HT-29 (cell line): ENCODE measurements at regions not wholly inside any gene's neighbourhood (a gene's known extent, or its start where the extent isn't known, plus 50 kb on each side); places are given as distances from the start of the nearest gene placed in this dataset.

ENCODE experiments used
- DNase-seq: peaks from one replicate; pipeline ENCODE4 v3.0.0-alpha.2; 2015; ENCODE audit warnings: low spot score

DNA sequence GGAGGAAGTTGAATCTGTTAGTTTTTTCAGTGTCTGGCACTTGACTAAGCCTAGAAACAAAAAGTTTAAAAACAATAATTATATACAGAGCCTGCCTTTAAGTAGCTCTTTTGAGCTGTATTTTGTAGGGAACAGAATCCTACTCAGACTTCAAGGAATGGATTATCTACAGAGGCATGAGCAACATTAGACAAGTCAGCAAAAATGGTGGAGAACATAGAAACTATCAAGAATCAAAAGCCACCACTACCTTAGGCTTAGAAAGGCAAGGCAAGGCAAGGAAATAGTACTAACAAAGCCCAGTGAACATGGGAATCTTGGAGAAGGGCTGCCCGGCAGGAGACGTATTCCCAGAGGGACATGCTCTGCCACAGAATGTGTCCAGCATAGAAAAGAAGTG lies 353.6 kb upstream of the FAT3 start:
- DNase-seq: no peak

DNA sequence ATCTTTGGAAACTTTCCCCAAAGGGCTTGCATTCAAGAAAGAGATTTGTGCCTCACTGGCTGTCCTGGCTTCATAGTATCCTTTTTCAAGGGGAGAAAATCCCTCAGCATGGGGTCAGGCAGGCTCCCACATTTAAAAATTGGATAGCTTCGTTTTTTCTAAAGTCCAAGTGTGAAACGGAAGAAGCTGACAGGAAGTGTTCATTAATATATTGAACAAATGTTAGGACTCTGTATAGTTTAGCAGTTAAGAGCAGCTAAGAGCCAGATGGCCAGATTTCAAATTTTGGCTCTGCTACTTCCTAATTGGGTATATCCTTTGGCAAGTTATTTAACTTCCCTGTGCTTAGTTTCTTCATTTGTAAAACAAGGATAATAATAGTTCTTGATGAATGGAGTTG lies 354.9 kb upstream of the FAT3 start:
- no peak for DNase-seq

DNA sequence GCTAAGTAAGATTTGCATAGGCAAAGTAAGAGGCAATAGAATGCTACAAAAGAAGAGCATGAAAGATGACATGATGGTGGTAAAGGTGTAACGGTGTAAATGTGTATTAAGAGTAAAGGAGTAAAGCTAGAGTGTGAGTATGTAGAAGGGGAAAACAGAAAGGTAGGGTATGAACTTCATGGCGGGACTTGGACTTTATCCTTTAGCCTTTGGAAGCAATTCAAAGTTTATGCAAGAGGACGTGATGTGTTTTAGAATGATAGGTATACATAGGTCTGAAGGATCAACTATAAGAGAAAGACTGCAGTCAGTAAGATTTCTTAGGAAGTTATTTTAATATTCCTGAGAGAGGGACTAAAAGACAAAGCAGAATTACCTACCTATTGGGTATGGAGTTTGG lies 358.0 kb upstream of the FAT3 start:
- no peak for DNase-seq

DNA sequence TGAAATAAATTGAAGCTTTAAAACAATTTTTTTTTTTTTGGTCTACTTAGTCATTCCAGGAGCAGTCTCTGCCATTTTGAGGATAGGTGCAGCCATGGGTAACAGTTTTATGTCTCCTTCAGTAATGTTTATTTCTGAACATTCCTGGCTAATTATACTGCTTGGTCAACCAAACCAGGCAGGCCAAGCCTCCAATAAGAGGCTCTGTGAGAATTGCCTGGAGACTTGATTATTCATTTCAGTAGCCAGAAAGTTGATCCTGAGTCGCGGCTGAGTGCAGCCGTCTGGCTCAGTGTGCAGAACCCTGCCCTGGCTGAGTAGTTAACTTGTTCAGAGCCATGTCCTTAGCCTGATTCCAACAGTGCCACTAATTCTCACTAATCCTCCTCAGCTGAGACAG lies 364.0 kb upstream of the FAT3 start:
- no peak for DNase-seq

DNA sequence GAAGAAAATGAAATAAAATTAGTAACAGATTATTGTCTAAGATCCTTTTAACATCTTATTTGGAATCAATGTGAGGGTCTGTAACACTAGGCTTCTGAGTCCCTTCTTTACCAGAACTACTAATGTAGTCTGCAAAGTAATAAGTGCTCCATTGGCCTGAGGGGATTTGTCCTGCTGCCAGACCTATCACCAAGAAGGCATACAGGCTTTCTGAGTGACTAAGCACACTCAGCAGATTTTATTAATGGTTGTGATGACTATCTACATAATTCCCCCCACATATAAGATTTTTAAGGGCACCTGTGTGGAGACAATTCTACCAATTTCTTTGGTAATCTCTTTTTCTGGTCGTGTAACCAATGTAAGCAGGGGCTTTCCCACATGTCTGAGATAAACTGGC lies 365.0 kb upstream of the FAT3 start:
- DNase-seq: no peak

DNA sequence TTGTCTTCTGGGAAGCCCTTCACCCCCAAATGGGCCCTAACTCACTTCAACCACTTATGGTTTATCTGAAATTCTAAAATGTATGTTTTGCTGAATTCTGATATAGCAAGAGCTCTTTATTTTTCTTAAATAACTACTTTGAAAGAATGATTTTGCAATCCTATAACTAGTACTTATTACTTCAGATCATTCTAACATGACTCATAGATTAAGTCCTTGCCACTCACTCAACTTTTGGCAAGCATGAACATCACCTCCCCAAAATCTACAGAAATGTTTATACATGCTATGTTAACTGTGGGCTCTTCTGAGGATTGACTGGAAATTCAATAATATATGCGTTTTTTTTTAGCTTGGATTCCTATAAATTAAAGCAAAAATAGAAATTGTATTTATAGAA lies 367.4 kb upstream of the FAT3 start:
- no peak for DNase-seq

DNA sequence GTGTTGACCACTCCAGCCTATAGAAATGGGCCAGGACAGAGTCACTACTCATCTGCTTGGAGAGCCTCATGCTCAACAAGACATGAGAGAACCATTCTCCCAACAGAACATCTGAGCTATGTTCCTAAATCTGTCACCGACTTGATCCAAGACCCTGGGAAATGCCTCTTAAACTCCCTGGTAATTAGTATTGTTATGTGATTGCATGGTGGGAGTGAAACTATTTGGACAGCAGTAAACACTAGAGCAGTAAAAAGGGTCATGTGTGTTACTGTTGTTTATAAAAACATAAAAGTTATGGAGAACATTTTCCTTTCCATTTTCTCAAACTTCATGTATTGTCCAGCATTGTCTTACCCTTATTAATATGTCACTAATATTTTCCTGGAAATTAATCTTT lies 369.8 kb upstream of the FAT3 start:
- DNase-seq: no peak

DNA sequence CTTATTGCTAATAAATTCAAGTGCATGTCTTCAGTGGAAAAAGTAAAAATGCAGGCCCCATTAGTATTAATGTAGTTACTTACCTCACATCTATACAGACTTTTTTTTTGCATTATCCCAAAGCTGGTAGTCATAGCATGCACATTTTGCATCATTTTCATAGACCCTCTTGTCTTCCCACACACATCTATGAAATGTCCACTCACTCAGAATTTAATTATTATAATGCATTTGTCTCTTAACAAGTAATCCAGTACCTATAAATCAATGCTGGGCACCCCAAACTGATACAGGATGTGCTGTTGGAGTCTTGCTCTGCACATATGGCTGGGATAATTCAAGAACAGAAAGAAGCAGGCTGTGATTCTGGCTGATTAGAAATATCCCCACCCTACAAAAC lies 370.4 kb upstream of the FAT3 start:
- no peak for DNase-seq

DNA sequence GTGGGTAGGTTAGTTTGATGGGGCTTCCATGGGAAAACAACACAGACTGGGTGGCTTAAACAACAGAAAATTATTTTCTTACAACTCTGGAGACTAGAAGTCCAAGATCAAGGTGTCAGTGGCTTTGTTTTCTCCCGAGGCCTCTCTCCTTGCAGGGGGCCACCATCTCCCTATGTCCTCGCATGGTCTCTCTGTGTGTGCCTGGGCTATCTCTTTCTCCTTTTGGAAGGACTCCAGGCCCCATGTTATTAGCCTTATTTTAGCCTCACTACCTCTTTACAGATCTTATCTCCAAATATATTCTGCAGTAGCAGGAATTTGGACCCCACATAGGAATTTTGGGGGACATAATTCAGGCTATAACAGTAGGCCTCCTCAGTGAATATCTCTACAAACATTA lies 372.7 kb upstream of the FAT3 start:
- no peak for DNase-seq

DNA sequence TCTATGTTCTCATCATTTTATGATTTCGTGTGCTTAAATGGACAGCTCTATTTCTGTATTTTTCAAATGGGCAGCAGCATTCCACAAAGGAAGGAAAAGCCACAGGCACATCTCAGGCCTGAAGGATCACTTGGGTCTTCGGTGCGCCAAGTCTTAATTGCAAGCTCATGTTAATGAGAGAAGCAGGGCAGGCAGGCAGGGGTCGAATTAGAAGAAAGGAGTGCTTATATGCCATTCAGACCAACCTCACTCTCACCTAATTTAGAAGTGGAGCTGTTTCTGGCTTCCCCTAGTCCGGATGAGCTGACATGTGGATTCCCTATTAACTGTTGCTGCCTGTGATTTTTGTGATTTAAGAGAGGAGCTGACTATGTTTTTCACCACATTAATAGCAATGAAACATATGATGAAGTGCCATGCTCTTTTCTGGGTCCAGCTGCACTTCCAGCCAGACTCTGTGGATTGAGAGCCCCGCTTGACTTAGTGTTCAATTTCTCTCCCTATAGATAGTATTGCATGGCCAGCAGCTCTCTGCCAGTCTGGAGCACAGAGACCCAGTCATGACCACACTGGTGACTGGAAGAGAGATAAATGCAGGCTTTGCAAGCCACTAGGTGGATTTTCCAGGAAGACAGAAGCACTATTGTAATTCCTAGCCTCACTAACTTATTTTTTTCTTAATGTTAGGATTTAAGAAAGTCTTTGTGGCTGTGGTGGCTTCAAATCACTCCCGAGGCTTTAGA lies 373.9 kb upstream of the FAT3 start:
- DNase-seq: no peak

DNA sequence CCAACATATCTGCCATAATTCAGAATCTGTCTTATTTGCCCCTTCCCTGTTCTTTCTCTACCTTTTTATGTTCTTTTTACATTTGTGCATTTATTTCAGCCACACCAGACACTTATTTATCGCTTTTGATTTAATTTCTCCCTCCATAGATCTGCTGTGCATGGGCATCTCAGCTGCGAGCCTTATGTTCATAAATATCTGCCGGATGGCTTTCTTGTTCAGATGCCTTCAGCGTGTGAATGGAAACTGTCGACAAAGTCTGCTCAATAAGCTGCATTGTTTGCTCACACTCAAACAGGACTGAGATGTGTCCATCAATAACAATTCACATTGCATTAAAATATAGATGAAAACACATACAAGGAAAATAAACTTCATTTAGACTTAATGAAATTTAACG lies 374.6 kb upstream of the FAT3 start:
- DNase-seq: no peak

DNA sequence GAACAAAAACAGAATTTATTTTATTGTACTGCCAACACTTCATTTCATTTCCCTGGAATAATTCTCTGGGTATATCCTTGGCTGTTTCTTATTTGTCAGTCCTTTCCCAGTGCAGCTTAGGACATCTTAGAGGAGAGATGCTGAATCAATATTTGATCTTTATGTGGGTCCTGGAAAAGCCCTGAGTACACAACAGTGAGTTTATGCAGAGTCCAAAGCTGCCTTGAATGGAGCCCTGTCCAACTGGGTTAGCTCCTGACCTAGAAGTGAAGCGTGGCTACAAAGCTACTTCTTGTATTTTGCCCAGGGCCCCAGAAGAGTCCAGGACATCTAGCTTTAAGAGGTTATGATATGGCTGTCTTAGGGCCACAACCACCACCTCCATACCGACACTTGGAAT lies 378.0 kb upstream of the FAT3 start:
- no peak for DNase-seq

DNA sequence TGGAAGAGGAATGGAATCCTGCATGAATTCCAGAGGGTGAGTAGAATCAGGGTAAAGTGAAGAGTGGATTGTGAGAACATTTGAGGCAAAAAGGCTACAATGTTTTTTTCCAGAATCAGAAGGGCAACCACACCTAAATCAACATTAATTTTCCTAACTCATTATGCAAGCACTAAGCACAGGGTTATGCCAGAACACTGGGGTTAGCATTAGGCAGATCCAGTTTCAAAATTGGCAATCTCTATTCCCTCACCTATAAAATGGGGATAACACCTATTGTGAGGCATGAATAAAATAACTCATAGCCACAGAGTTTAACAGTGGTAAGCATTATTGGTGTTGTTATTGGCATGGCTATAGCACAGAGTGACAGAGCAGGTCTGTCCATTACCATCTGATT lies 378.6 kb upstream of the FAT3 start:
- no peak for DNase-seq

DNA sequence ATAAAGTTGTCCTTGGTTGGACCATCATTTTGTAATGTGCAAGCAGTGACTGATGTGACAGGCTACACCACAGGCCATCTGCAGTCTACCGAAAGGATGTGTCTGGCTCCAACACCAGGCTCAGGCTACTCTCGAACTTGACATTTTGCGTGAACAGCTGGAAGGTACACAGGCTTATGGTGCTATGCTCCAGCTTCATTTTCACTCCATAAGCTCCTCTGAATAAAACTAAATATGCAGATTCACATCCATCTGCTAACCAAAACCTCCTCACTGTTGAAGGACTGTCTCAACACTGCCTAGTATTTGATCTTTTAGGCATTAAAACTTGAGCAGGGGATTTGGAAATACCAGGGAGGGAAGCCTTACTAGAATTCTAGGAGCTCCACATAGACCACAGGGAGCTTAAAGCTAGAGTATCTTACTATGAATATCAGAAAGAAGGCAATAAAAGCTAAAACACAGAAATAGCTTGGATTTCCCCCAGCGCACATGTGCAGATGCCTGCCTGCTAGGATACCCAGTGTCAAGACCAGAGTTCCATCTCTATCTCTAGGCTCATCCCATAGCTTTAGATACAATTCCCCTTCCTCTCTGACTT lies 383.9 kb upstream of the FAT3 start:
- no peak for DNase-seq

DNA sequence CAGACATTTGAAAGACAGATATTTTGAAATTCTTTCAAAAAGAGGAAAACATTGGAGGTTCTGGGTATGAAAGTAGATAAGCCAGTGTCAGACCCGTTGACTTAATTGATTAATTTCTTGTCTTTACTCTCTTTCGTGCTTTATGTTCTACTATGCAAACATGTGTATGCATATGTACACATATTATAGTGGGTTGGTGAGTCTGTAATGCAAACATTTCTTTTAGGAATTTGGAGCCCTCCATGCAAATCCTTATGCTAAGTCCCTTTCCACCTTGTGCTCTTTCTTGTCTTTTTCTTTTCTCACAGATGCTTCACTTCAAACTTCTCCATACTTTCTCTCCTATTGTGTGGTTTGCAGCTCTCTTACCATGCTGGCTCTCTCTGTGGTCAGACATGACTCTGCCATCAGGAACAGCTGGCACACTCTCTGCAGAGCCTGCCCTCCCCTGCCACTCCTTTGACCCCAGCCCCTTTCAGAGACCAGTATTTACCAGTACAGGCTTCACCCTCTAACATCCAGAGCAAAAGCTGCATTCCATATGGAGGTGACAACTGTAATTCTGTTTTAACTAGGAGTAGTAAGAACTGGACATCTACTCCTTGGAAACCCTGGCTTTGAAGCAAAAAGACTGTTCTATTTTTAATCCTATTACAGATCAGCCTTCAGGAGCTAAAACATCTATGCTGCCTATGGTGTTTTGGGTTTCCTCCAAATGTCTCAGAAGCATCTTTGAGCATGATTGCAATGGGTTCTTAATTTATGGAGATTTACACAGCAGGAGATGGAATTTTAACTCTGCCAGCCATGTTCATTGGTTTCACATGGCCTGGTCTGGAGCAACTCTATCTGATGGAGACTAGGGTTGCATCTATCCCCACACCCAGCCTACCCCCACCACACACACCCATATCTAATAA lies 386.9 kb upstream of the FAT3 start:
- DNase-seq: no peak

DNA sequence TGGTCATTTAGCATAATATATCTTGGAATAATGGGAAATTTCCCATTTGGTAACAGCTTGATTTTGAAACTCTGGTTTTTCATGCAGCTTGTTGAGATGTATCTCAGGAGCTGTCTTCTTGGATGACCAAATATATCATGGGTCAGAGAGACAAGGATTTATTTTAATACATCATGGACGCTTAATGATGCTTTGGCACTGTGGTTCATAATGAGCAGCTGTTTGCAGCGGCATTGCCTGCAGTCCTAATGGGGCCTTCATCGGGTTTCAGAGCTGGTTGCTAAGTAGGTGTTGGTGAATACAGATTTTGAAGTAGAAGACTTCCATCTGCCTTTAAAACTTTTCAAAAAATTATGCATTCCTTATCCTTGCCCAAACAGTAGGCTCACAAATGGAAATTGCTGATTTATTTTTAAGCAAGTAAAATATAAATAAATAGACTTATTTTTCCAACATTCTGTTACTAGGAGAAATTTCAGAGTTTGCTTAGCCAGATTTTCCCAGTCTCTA lies 389.5 kb upstream of the FAT3 start:
- no peak for DNase-seq

DNA sequence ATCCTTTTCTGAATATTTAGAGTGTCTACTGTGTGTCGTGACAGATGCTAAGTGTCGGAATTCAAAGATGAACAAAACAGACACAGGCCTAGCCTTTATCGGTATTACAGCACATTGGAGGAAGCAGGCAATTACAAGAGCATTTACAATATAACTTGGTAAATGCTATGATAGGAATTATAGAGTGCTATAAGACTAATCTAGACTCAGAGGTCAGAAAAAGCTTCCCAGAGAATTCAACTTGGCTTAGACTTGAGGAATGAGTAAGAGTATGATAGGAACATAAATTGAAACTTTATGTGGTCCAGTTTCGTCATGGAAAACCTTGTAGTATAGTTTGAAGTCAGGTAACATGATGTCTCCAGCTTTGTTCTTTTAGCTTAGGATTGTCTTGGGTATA lies 395.7 kb upstream of the FAT3 start:
- DNase-seq: no peak

DNA sequence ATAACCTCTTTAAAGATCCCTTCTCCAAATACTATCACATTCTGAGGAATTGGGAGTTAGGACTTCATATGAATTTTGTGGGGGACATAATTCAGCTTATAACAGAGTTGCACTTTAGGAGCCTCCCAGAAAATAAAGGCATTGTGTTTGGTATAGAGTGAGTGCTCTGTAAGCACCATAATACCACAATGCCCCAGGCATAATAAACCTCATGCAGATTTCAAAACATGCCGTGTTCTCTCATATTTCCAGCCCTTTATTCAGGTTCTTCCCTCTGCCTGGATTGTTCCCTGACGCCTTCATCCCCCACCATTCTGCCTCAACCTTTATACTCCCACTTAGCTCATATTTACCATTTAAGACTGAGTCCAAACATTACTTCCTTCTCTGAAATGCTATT lies 398.8 kb upstream of the FAT3 start:
- DNase-seq: no peak

DNA sequence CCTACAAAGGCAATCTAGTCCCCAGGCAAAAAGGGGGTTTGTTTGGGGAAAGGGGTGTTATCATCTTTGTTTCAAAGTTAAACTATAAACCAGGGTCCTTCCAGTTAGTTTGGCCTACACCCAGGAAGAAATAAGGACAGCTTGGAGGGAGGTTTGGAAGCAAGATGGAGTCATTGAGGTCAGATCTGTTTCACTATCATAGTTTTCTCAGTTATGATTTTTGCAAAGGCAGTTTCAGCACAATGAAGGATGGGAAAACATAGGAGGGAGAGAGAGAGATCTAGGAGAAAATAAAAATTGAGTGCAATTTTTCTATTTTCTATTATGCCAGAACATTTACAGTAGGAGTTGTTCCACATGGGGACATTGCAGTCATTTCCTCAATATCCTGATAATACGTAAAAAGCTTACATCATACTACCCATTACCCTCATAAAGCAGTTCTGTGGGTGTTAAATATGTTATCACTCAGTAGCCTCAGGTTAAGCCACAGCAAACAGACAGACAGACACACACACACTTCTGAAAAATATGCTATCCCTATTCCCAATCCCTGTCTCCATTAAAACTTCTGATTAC lies 401.3 kb upstream of the FAT3 start:
- no peak for DNase-seq

DNA sequence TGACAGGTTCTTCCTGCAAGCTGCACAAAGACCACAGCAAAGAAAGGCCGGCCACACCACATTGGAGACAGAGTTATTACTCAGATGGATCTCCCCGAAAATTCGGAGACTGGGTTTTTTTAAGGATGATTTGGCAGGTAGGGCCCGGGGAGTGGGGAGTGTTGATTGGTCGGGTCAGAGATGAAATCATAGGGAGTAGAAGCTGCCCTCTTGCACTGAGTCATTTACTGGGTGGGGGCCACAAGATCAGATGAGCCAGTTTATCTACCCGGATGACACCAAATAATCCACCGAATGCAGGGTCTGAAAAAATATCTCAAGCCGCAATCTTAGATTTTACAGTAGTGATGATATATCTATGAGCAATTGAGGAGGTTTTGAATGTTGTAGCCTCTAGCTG lies 401.8 kb upstream of the FAT3 start:
- no peak for DNase-seq

DNA sequence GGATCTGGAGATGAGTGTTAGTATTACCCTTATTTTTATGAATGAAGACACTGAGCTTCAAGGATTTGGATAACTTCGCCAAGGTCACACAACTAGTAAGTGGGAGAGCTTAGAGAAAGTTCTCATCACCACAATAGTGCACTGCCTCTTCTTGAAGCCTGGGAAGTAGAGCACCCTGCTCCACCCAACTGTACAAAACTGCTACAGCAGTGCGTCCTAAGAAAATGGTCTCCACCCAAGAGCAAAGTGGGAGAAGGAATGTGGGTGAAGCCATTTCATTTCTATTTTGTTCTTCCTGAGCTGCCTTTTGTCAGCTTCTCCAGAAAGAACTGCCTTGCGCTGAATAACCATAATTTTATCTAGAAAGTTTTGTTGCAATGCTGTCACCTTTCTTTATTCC lies 403.9 kb upstream of the FAT3 start:
- peak; percentile 78 for DNase-seq

DNA sequence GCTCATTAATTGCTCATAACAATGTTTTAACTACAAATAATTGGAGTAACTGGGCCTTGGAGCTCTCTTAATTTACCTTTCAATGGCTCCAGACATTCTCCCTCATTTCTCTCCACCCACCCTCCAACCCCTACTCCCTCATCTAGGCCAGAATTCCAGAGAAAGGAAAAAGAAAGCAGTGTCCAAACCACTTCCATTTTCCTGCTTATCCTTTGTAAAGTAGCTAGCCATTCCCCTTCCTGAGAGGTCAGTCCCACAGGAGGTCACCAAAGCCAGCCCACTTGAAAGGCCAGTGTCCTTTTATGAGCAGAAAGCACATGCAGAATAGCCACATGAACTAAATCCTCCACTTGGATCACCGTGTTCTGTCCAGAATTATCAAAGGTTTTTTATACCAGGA lies 404.8 kb upstream of the FAT3 start:
- no peak for DNase-seq
